ENCODE measurements at regions not wholly inside any gene's neighbourhood (a gene's known extent, or its start where the extent isn't known, plus 50 kb on each side); places are given as distances from the start of the nearest gene placed in this dataset.
A peak's percentile ranks its signal among the peaks of the same experiment; 100 is the strongest.

- TF ChIP-seq BRF2 (CRISPR knock-in tag; IDR thresholded peaks at IDR 0.05): no peak
- TF ChIP-seq ELF3 (CRISPR knock-in tag; IDR thresholded peaks at IDR 0.05): peak; percentile 65; the same call in 1 of the 2 replicates
- TF ChIP-seq CREM (IDR thresholded peaks at IDR 0.05): peak; percentile 73; the same call in 1 of the 2 replicates
- no peak for TF ChIP-seq CREM (CRISPR knock-in tag; IDR thresholded peaks at IDR 0.05)
- no peak for TF ChIP-seq ZNF652 (CRISPR knock-in tag; IDR thresholded peaks at IDR 0.05; ENCODE audit: borderline replicate concordance, low read depth)
- TF ChIP-seq TEAD2 (CRISPR knock-in tag; IDR thresholded peaks at IDR 0.05): no peak
- TF ChIP-seq ZNF598 (CRISPR knock-in tag; IDR thresholded peaks at IDR 0.05; ENCODE audit: borderline replicate concordance): no peak
- 0 out of 2 replicates have a peak, but pooled peaks have one; percentile 51 for TF ChIP-seq SIX4 (CRISPR knock-in tag; IDR thresholded peaks at IDR 0.05)
- TF ChIP-seq ZNF503 (CRISPR knock-in tag; IDR thresholded peaks at IDR 0.05): peak; percentile 84
- peak; percentile 44; the same call in 1 of the 2 replicates for TF ChIP-seq HOXD1 (CRISPR knock-in tag; IDR thresholded peaks at IDR 0.05)
- no peak for TF ChIP-seq AKNA (CRISPR knock-in tag; IDR thresholded peaks at IDR 0.05; ENCODE audit: borderline replicate concordance)
- no peak for TF ChIP-seq ZNF275 (CRISPR knock-in tag; IDR thresholded peaks at IDR 0.05; ENCODE audit: borderline replicate concordance)
- TF ChIP-seq ZC3H4 (CRISPR knock-in tag; IDR thresholded peaks at IDR 0.05; ENCODE audit: borderline replicate concordance): no peak
- TF ChIP-seq YEATS2 (CRISPR knock-in tag; IDR thresholded peaks at IDR 0.05; ENCODE audit: borderline replicate concordance): no peak
- TF ChIP-seq KLF15 (CRISPR knock-in tag; IDR thresholded peaks at IDR 0.05; ENCODE audit: borderline replicate concordance): no peak
- no peak for TF ChIP-seq CSRNP2 (CRISPR knock-in tag; conservative IDR thresholded peaks at IDR 0.05; ENCODE audit: low read depth)
- TF ChIP-seq ZNF773 (CRISPR knock-in tag; IDR thresholded peaks at IDR 0.05; ENCODE audit: borderline replicate concordance): no peak
- no peak for TF ChIP-seq RFXANK (CRISPR knock-in tag; IDR thresholded peaks at IDR 0.05)
- no peak for TF ChIP-seq SRSF9 (IDR thresholded peaks at IDR 0.05; ENCODE audit: borderline replicate concordance, insufficient read depth, low read depth, low read length, poor library complexity, severe bottlenecking)
- no peak for TF ChIP-seq NCOA1 (CRISPR knock-in tag; IDR thresholded peaks at IDR 0.05)
Measured at GRCh38 chr1:56436912-56437417, 142.4 kb downstream of the PLPP3 start (continued).
